ENCODE measurements at regions not wholly inside any gene's neighbourhood (a gene's known extent, or its start where the extent isn't known, plus 50 kb on each side); places are given as distances from the start of the nearest gene placed in this dataset.
"Not testable (repeated sequence)": the region's sequence is repeated elsewhere in the genome, so short reads cannot be mapped to it uniquely, and the experiment has no call there.

DNA sequence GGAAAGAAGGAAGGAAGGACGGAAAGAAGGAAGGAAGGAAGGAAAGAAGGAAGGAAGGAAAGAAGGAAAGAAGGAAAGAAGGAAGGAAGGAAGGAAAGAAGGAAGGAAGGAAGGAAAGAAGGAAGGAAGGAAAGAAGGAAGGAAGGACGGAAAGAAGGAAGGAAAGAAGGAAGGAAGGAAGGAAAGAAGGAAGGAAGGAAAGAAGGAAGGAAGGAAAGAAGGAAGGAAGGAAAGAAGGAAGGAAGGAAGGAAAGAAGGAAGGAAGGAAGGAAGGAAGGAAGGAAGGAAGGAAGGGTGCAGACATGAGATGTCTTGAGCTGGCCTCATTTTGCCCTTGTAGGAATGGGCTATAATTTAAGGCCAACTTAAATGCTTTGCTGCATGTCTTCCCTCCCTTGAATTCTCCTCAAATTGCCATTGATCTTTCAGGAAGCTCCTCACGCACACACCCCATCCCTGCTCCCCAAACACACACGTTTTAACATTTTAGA lies 172.1 kb upstream of the NOX3 start:
- not testable (repeated sequence) for H3K4me1 ChIP-seq (ENCODE audit: control insufficient read depth, insufficient read depth, low read length, poor library complexity, severe bottlenecking); H3K4me3 Mint-ChIP-seq; H3K27ac ChIP-seq (ENCODE audit: insufficient read depth, low read length, poor library complexity, severe bottlenecking); H3K9me3 Mint-ChIP-seq; H3K27me3 Mint-ChIP-seq; H3K27me3 ChIP-seq (ENCODE audit: control insufficient read depth, insufficient read depth, low read length); DNase-seq; H3K36me3 Mint-ChIP-seq; H3K4me3 ChIP-seq (ENCODE audit: low read depth, low read length); H3K27ac Mint-ChIP-seq; H3K9me3 ChIP-seq (ENCODE audit: control insufficient read depth in 2 of 2, low read length in 2 of 2); ATAC-seq (ENCODE audit: low read depth in 2 of 2); H3K4me1 Mint-ChIP-seq; H3K36me3 ChIP-seq (ENCODE audit: control insufficient read depth, insufficient read depth, low read length)

GRCh38 chr6:155623450-155624178 lies 168.0 kb upstream of the NOX3 start:
- no peak overlapping the region for H3K27ac Mint-ChIP-seq
- H3K36me3 Mint-ChIP-seq, result no peaks in the 10 kb centered on the region
- H3K4me3 Mint-ChIP-seq, result no peak overlapping the region
- Histone ChIP-seq H3K27ac (ENCODE audit: insufficient read depth, low read length, poor library complexity, severe bottlenecking) (no peak overlapping the region), H3K9me3 (ENCODE audit: control insufficient read depth in 2 of 2, low read length in 2 of 2) (no peaks in the 10 kb centered on the region), H3K36me3 (ENCODE audit: control insufficient read depth, insufficient read depth, low read length) (no peaks in the 10 kb centered on the region), H3K4me1 (ENCODE audit: control insufficient read depth, insufficient read depth, low read length, poor library complexity, severe bottlenecking) (no peaks in the 10 kb centered on the region), H3K27me3 (ENCODE audit: control insufficient read depth, insufficient read depth, low read length) (no peaks in the 10 kb centered on the region), H3K4me3 (ENCODE audit: low read depth, low read length) (no peak overlapping the region)
- H3K4me1 Mint-ChIP-seq, result peaks cover 0 to 6% (median 1%) of the 10 kb centered on the region in 4 donors
- peaks cover 0 to 2% (median 0%) of the 10 kb centered on the region in 7 donors for H3K9me3 Mint-ChIP-seq
- DNase-seq (no peak), ATAC-seq (ENCODE audit: low read depth in 2 of 2) (no peak)
- H3K27me3 Mint-ChIP-seq, result no peaks in the 10 kb centered on the region

DNA sequence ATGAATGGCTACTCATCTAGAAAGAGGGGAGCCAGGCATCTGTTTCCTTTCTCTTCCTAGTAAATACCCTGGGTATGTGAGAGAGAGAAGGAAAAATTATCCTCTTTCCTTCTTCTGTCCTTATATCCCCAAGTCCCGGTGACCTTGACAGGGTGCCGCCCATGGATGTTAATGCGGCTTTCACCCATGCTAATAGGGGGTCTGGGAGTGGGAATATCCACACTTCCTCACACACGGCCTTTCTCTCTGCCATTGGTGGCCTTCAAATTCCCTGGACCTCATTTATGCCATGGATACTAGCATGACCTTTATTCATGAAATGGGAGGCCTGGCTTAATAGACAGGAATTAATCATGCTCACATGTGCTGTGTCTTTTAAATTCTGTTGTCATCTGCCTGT lies 159.0 kb upstream of the NOX3 start:
- no peak for ATAC-seq (ENCODE audit: low read depth in 2 of 2)
- H3K36me3 Mint-ChIP-seq, result no peaks in the 10 kb centered on the region
- H3K27me3 ChIP-seq (ENCODE audit: control insufficient read depth, insufficient read depth, low read length), result no peaks in the 10 kb centered on the region
- DNase-seq, result no peak
- no peak overlapping the region for H3K27ac ChIP-seq (ENCODE audit: insufficient read depth, low read length, poor library complexity, severe bottlenecking)
- H3K4me1 ChIP-seq (ENCODE audit: control insufficient read depth, insufficient read depth, low read length, poor library complexity, severe bottlenecking), result no peaks in the 10 kb centered on the region
- no peak overlapping the region for H3K27ac Mint-ChIP-seq
- no peak overlapping the region for H3K4me3 ChIP-seq (ENCODE audit: low read depth, low read length)
- no peaks in the 10 kb centered on the region for H3K27me3 Mint-ChIP-seq
- peaks cover 0 to 21% (median 6%) of the 10 kb centered on the region in 7 donors for H3K9me3 Mint-ChIP-seq
- H3K9me3 ChIP-seq (ENCODE audit: control insufficient read depth in 2 of 2, low read length in 2 of 2), result peaks cover 0 to 8% of the 10 kb centered on the region in 2 experiments
- no peaks in the 10 kb centered on the region for H3K36me3 ChIP-seq (ENCODE audit: control insufficient read depth, insufficient read depth, low read length)
- H3K4me3 Mint-ChIP-seq, result no peak overlapping the region
- H3K4me1 Mint-ChIP-seq, result no peaks in the 10 kb centered on the region

GRCh38 chr6:155611742-155612141 lies 156.1 kb upstream of the NOX3 start:
- H3K36me3 ChIP-seq (ENCODE audit: control insufficient read depth, insufficient read depth, low read length), result no peaks in the 10 kb centered on the region
- Mint-ChIP-seq H3K27ac (no peak overlapping the region), H3K9me3 (peaks cover 0 to 21% (median 5%) of the 10 kb centered on the region in 7 donors), H3K4me1 (no peaks in the 10 kb centered on the region), H3K4me3 (no peak overlapping the region), H3K36me3 (no peaks in the 10 kb centered on the region), H3K27me3 (no peaks in the 10 kb centered on the region)
- no peak overlapping the region for H3K27ac ChIP-seq (ENCODE audit: insufficient read depth, low read length, poor library complexity, severe bottlenecking)
- peaks cover 0 to 8% of the 10 kb centered on the region in 2 experiments for H3K9me3 ChIP-seq (ENCODE audit: control insufficient read depth in 2 of 2, low read length in 2 of 2)
- H3K27me3 ChIP-seq (ENCODE audit: control insufficient read depth, insufficient read depth, low read length), result no peaks in the 10 kb centered on the region
- ATAC-seq (ENCODE audit: low read depth in 2 of 2), result no peak
- DNase-seq, result no peak
- H3K4me1 ChIP-seq (ENCODE audit: control insufficient read depth, insufficient read depth, low read length, poor library complexity, severe bottlenecking), result no peaks in the 10 kb centered on the region
- H3K4me3 ChIP-seq (ENCODE audit: low read depth, low read length), result no peak overlapping the region

GRCh38 chr6:155604991-155605390 lies 149.4 kb upstream of the NOX3 start:
- Histone ChIP-seq H3K4me1 (ENCODE audit: control insufficient read depth, insufficient read depth, low read length, poor library complexity, severe bottlenecking) (no peaks in the 10 kb centered on the region), H3K27ac (ENCODE audit: insufficient read depth, low read length, poor library complexity, severe bottlenecking) (no peak overlapping the region), H3K4me3 (ENCODE audit: low read depth, low read length) (no peak overlapping the region), H3K36me3 (ENCODE audit: control insufficient read depth, insufficient read depth, low read length) (no peaks in the 10 kb centered on the region), H3K27me3 (ENCODE audit: control insufficient read depth, insufficient read depth, low read length) (no peaks in the 10 kb centered on the region), H3K9me3 (ENCODE audit: control insufficient read depth in 2 of 2, low read length in 2 of 2) (no peaks in the 10 kb centered on the region)
- DNase-seq, result no peak
- ATAC-seq (ENCODE audit: low read depth in 2 of 2), result no peak
- Mint-ChIP-seq H3K27ac (no peak overlapping the region), H3K4me1 (no peaks in the 10 kb centered on the region), H3K36me3 (no peaks in the 10 kb centered on the region), H3K4me3 (no peak overlapping the region), H3K9me3 (peaks cover 0 to 5% (median 0%) of the 10 kb centered on the region in 7 donors), H3K27me3 (no peaks in the 10 kb centered on the region)

GRCh38 chr6:155599561-155599960 lies 143.9 kb upstream of the NOX3 start:
- Mint-ChIP-seq H3K9me3 (peaks cover 0 to 5% (median 0%) of the 10 kb centered on the region in 7 donors), H3K4me1 (no peaks in the 10 kb centered on the region), H3K4me3 (no peak overlapping the region), H3K27ac (no peak overlapping the region), H3K36me3 (no peaks in the 10 kb centered on the region), H3K27me3 (peaks cover 5% of the 10 kb centered on the region)
- ATAC-seq (ENCODE audit: low read depth in 2 of 2) (no peak), DNase-seq (no peak)
- Histone ChIP-seq H3K27ac (ENCODE audit: insufficient read depth, low read length, poor library complexity, severe bottlenecking) (no peak overlapping the region), H3K4me3 (ENCODE audit: low read depth, low read length) (no peak overlapping the region), H3K36me3 (ENCODE audit: control insufficient read depth, insufficient read depth, low read length) (no peaks in the 10 kb centered on the region), H3K27me3 (ENCODE audit: control insufficient read depth, insufficient read depth, low read length) (no peaks in the 10 kb centered on the region), H3K9me3 (ENCODE audit: control insufficient read depth in 2 of 2, low read length in 2 of 2) (no peaks in the 10 kb centered on the region), H3K4me1 (ENCODE audit: control insufficient read depth, insufficient read depth, low read length, poor library complexity, severe bottlenecking) (no peaks in the 10 kb centered on the region)

- H3K4me1 Mint-ChIP-seq, result no peaks in the 10 kb centered on the region
- no peak overlapping the region for H3K4me3 Mint-ChIP-seq
Measured at GRCh38 chr6:155599160-155599559, 143.5 kb upstream of the NOX3 start.

DNA sequence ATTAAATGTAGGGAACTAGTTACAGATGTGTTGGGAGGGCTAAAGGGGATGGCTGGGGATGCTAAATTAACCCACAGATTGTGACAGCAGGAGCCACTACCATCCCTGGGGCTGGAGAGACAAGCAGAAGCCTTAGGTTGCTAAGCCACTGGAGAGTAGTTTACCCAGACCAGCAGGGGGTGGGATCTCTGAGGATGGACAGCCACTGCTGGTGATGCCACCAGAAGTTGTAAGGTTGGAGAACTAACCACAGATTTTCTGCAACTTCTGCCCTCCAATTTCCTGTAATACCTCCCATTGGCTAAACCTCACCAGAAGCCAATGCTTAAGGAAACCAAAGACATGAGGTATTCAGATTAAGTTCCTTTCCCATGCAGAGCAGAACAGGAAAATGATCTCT lies 139.6 kb upstream of the NOX3 start:
- DNase-seq (no peak), ATAC-seq (ENCODE audit: low read depth in 2 of 2) (no peak)
- peaks cover 1% of the 10 kb centered on the region for H3K27me3 ChIP-seq (ENCODE audit: control insufficient read depth, insufficient read depth, low read length)
- Mint-ChIP-seq H3K27ac (no peak overlapping the region), H3K36me3 (no peaks in the 10 kb centered on the region), H3K4me1 (no peaks in the 10 kb centered on the region), H3K27me3 (peaks cover 15% of the 10 kb centered on the region), H3K9me3 (peaks cover 0 to 3% (median 0%) of the 10 kb centered on the region in 7 donors), H3K4me3 (no peak overlapping the region)
- H3K4me3 ChIP-seq (ENCODE audit: low read depth, low read length), result no peak overlapping the region
- no peaks in the 10 kb centered on the region for H3K36me3 ChIP-seq (ENCODE audit: control insufficient read depth, insufficient read depth, low read length)
- no peak overlapping the region for H3K27ac ChIP-seq (ENCODE audit: insufficient read depth, low read length, poor library complexity, severe bottlenecking)
- H3K4me1 ChIP-seq (ENCODE audit: control insufficient read depth, insufficient read depth, low read length, poor library complexity, severe bottlenecking), result no peaks in the 10 kb centered on the region
- H3K9me3 ChIP-seq (ENCODE audit: control insufficient read depth in 2 of 2, low read length in 2 of 2), result no peaks in the 10 kb centered on the region

More at GRCh38 chr6:155599160-155599559, 143.5 kb upstream of the NOX3 start:
- Histone ChIP-seq H3K27ac (ENCODE audit: insufficient read depth, low read length, poor library complexity, severe bottlenecking) (no peak overlapping the region), H3K4me3 (ENCODE audit: low read depth, low read length) (no peak overlapping the region), H3K9me3 (ENCODE audit: control insufficient read depth in 2 of 2, low read length in 2 of 2) (no peaks in the 10 kb centered on the region), H3K4me1 (ENCODE audit: control insufficient read depth, insufficient read depth, low read length, poor library complexity, severe bottlenecking) (no peaks in the 10 kb centered on the region), H3K27me3 (ENCODE audit: control insufficient read depth, insufficient read depth, low read length) (no peaks in the 10 kb centered on the region), H3K36me3 (ENCODE audit: control insufficient read depth, insufficient read depth, low read length) (no peaks in the 10 kb centered on the region)
- H3K9me3 Mint-ChIP-seq, result peaks cover 0 to 3% (median 0%) of the 10 kb centered on the region in 7 donors
- ATAC-seq (ENCODE audit: low read depth in 2 of 2) (no peak), DNase-seq (no peak)
- no peak overlapping the region for H3K27ac Mint-ChIP-seq
- H3K36me3 Mint-ChIP-seq, result no peaks in the 10 kb centered on the region
- H3K27me3 Mint-ChIP-seq, result peaks cover 9% of the 10 kb centered on the region

Data from CD4-positive, CD25-positive, alpha-beta regulatory T cell (primary cell).